A673 (cell line): ENCODE measurements at regions not wholly inside any gene's neighbourhood (a gene's known extent, or its start where the extent isn't known, plus 50 kb on each side); places are given as distances from the start of the nearest gene placed in this dataset.
"Not testable (repeated sequence)": the region's sequence is repeated elsewhere in the genome, so short reads cannot be mapped to it uniquely, and the experiment has no call there.

Experiments
- BruUV-seq: library from RNA; stranded (reverse); fragments of 400-500 nt; replicated peaks from 2 replicates; lab custom pipeline; 2021; lab: Mats Ljungman, UMichigan
- CTCF ChIA-PET: fragments of 300-600 bp; sonication (Branson Sonifier 250); formaldehyde crosslinking; loops from one replicate; lab custom pipeline; 2022; ENCODE audit warnings: antibody characterized with exemption; lab: Charles Lee
- POLR2A ChIA-PET: fragments of 300-600 bp; sonication (Branson Sonifier 250); formaldehyde crosslinking; loops from one replicate; lab custom pipeline; 2022; ENCODE audit warnings: antibody characterized with exemption; ENCODE audit not compliant: low non-redundant PET; lab: Charles Lee
- DNase-seq: peaks from one replicate; pipeline ENCODE4 v3.0.0-alpha.2; 2015; ENCODE audit warnings: low spot score
- H3K27ac ChIP-seq: fragments of 200-600 bp; sonication (generic); 2 replicates; pipeline ENCODE4 v1.5.1; 2016; ENCODE audit warnings: mixed run types, low read depth, mild to moderate bottlenecking, mixed read lengths, antibody characterized with exemption, low read length; ENCODE audit not compliant: poor library complexity, severe bottlenecking
- H3K27me3 ChIP-seq: fragments of 200-600 bp; sonication (generic); replicated peaks from 2 replicates; pipeline ENCODE4 v1.6.1; 2017; ENCODE audit warnings: mixed run types, low read depth, mild to moderate bottlenecking, mixed read lengths, antibody characterized with exemption, low read length; ENCODE audit not compliant: insufficient read depth, poor library complexity
- H3K36me3 ChIP-seq: fragments of 200-600 bp; sonication (generic); 2 replicates; pipeline ENCODE4 v1.6.1; 2016; ENCODE audit warnings: mixed run types, mild to moderate bottlenecking, mixed read lengths, antibody characterized with exemption, low read length; ENCODE audit not compliant: insufficient read depth, poor library complexity, severe bottlenecking
- H3K4me1 ChIP-seq: fragments of 200-600 bp; sonication (generic); 2 replicates; pipeline ENCODE4 v1.6.1; 2017; ENCODE audit warnings: mixed run types, mild to moderate bottlenecking, mixed read lengths, antibody characterized with exemption, low read length; ENCODE audit not compliant: insufficient read depth, poor library complexity, severe bottlenecking
- H3K4me3 ChIP-seq: fragments of 200-600 bp; sonication (generic); 2 replicates; pipeline ENCODE4 v1.5.1; 2016; ENCODE audit warnings: low read depth, mixed run types, mild to moderate bottlenecking, mixed read lengths, low read length; ENCODE audit not compliant: poor library complexity, severe bottlenecking
- H3K9me3 ChIP-seq: fragments of 200-600 bp; sonication (generic); 2 replicates; pipeline ENCODE4 v1.6.1; 2016; ENCODE audit warnings: mixed run types, low read depth, mild to moderate bottlenecking, mixed read lengths, antibody characterized with exemption, low read length; ENCODE audit not compliant: poor library complexity, severe bottlenecking
- EZH2 ChIP-seq: fragments of 200-600 bp; sonication (generic); IDR thresholded peaks from 2 replicates; pipeline ENCODE4 v1.6.1; 2017; ENCODE audit warnings: borderline replicate concordance, low read depth, mild to moderate bottlenecking, mixed read lengths, antibody characterized with exemption, low read length; ENCODE audit not compliant: poor library complexity, severe bottlenecking
- intact Hi-C: fragments of 100-400 bp; cut with micrococcal nuclease; formaldehyde crosslinking; loops from one replicate; pipeline ENCODE4 v1.10.0; 2022; ENCODE audit not compliant: unreplicated experiment
- TF ChIP-seq, protein P1 (sequence below): fragments of 300-800, 200-600 bp; sonication (generic); conservative IDR thresholded peaks from 2 replicates; pipeline ENCODE4 v1.5.1; 2017; ENCODE audit warnings: low read depth, mild to moderate bottlenecking, antibody characterized with exemption, low read length, moderate library complexity, mixed read lengths

DNA sequence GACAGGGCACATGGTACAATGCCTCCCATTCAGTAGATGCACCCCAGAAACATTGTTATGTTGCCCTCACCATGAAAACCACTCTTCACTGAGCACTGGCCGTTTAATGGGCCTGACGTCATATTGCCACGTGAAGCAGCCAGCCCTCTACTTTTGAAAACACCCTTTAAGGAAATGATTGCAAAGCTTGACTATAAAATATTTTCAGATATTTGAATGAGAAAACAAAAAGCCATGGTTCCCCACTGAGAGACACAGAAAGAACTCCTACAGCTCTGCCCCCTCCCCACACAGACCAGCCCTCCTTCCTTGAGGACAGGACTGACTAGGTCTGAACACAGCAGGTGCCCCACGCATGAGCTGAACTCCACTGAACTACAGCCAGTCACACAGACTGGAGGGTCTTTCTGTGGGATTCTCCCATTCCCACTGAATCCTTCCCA, 349.1 kb downstream of the ANAPC1 start:
- Histone ChIP-seq H3K36me3 (no peaks in the 10 kb centered on the region), H3K4me3 (no peak overlapping the region), H3K27ac (no peak overlapping the region), H3K27me3 (no peaks in the 10 kb centered on the region), H3K4me1 (peaks cover 11% of the 10 kb centered on the region), H3K9me3 (no peaks in the 10 kb centered on the region)
- TF ChIP-seq, protein P1, sequence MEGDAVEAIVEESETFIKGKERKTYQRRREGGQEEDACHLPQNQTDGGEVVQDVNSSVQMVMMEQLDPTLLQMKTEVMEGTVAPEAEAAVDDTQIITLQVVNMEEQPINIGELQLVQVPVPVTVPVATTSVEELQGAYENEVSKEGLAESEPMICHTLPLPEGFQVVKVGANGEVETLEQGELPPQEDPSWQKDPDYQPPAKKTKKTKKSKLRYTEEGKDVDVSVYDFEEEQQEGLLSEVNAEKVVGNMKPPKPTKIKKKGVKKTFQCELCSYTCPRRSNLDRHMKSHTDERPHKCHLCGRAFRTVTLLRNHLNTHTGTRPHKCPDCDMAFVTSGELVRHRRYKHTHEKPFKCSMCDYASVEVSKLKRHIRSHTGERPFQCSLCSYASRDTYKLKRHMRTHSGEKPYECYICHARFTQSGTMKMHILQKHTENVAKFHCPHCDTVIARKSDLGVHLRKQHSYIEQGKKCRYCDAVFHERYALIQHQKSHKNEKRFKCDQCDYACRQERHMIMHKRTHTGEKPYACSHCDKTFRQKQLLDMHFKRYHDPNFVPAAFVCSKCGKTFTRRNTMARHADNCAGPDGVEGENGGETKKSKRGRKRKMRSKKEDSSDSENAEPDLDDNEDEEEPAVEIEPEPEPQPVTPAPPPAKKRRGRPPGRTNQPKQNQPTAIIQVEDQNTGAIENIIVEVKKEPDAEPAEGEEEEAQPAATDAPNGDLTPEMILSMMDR, result no peak
- TF ChIP-seq EZH2, result no peak
- ChIA-PET POLR2A (no interaction called here), CTCF (no interaction called here)
- no TSS peak for BruUV-seq
- intact Hi-C loops, result no loop called here
- DNase-seq, result peak; percentile 34

DNA sequence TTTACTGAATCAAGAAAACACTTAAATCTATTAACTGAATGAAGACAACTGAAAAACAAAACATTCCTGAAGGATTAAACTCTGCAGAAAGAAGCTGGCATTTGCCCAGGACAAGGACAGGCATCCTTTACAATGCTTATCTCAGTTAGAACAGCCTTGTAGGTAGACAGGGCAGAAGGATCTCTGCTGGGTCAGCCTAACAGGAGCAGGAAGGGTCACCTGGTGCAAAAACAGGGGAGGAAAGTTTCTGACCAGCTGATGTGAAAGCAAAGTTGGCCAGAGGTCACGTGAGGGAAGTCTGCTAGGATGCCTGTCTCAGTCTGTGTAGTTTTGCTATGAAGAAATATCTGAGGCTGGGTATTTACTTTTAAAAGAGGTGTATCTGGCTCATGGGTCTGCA, 348.6 kb downstream of the ANAPC1 start:
- Histone ChIP-seq H3K36me3 (no peaks in the 10 kb centered on the region), H3K4me3 (no peak overlapping the region), H3K9me3 (no peaks in the 10 kb centered on the region), H3K27ac (no peak overlapping the region), H3K4me1 (peaks cover 11% of the 10 kb centered on the region), H3K27me3 (no peaks in the 10 kb centered on the region)
- POLR2A ChIA-PET, result no interaction called here
- intact Hi-C loops, result no loop called here
- CTCF ChIA-PET, result no interaction called here
- no peak for TF ChIP-seq EZH2
- TF ChIP-seq, protein P1, result no peak
- no TSS peak for BruUV-seq
- no peak for DNase-seq

DNA sequence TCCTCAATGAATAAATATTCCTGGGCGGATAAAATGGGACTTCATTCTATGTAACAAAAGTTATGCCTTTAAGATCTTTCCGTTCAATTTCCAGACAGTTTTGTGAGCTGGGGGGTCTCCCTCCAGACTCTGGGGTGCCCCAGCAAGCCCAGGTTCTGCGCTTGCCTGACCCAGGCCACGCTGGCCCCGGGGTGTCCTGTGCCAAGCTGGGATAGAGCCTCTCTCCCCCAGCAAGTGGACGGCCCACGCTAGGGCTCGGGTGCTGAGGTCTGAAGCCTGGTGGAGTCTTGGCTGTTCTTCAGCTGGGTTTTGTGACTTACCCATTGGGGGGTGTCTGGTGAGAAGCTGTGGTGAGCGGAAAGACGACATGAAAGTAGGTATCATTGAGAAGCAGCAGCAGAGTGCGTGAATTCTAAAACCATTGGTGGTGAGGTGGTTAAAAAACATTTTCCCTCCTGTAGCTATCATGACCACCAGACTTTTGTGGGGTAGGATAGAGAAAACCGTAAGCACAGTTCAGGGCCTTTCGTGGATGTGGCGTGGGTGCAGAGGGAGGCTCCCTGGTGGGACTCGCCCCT, 346.8 kb downstream of the ANAPC1 start:
- H3K27me3 ChIP-seq, result no peaks in the 10 kb centered on the region
- H3K27ac ChIP-seq, result no peak overlapping the region
- TF ChIP-seq EZH2, result no peak
- TF ChIP-seq, protein P1, result no peak
- ChIA-PET CTCF (no interaction called here), POLR2A (no interaction called here)
- intact Hi-C loops, result no loop called here
- no TSS peak for BruUV-seq
- H3K9me3 ChIP-seq, result no peaks in the 10 kb centered on the region
- no peaks in the 10 kb centered on the region for H3K36me3 ChIP-seq
- H3K4me3 ChIP-seq, result no peak overlapping the region
- no peak for DNase-seq
- peaks cover 11% of the 10 kb centered on the region for H3K4me1 ChIP-seq

DNA sequence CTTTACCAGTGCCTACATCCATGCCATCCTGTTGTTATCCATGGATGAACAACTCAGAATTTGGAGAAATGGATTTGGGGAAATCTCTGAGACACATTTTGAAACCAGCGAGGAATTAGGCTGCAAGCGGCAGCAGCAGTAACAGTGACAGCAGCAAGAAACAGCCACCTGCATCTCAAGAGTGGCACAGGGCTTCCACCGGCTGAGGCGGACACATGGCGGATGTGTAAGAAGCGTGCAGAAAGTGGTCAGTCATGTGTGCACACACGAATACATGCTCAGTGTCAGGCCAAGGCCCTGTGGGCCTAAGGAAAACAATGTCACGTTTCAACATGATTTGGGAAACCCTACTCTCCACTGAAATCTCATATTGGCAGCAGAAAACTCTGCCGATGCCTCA, 344.0 kb downstream of the ANAPC1 start:
- H3K4me1 ChIP-seq, H3K27ac ChIP-seq, intact Hi-C loops, DNase-seq, H3K9me3 ChIP-seq, BruUV-seq, POLR2A ChIA-PET, CTCF ChIA-PET, H3K4me3 ChIP-seq, H3K27me3 ChIP-seq, H3K36me3 ChIP-seq: not testable (repeated sequence)

- H3K27me3 ChIP-seq, H3K4me1 ChIP-seq, CTCF ChIA-PET, H3K27ac ChIP-seq, H3K36me3 ChIP-seq, H3K4me3 ChIP-seq, BruUV-seq, H3K9me3 ChIP-seq, intact Hi-C loops, POLR2A ChIA-PET, DNase-seq: not testable (repeated sequence)
Observed at GRCh38 chr2:111542120-111542774, 341.7 kb downstream of the ANAPC1 start.
